ENCODE measurements at regions not wholly inside any gene's neighbourhood (a gene's known extent, or its start where the extent isn't known, plus 50 kb on each side); places are given as distances from the start of the nearest gene placed in this dataset.

- TF ChIP-seq CTCF (IDR thresholded peaks at IDR 0.05; ENCODE audit: low read length) (no peak), EZH2 (optimal IDR thresholded peaks at IDR 0.05; ENCODE audit: low read depth, low read length) (no peak)
These were observed 330.5 kb downstream of the THBS2 start for GRCh38 chr6:168923171-168923570.
